ENCODE measurements at regions not wholly inside any gene's neighbourhood (a gene's known extent, or its start where the extent isn't known, plus 50 kb on each side); places are given as distances from the start of the nearest gene placed in this dataset.

- Histone ChIP-seq H2AFZ (no peak overlapping the region), H3K27ac (no peak overlapping the region), H3K4me3 (ENCODE audit: low read depth, low read length) (no peak overlapping the region), H3K9me3 (ENCODE audit: control insufficient read depth, low read length) (no peaks in the 10 kb centered on the region), H3K27me3 (ENCODE audit: control insufficient read depth, insufficient read depth, low read length) (no peaks in the 10 kb centered on the region), H3K36me3 (ENCODE audit: control insufficient read depth, insufficient read depth, low read length) (no peaks in the 10 kb centered on the region), H3K4me2 (ENCODE audit: low read length) (no peak overlapping the region), H3K9ac (no peak overlapping the region), H3K79me2 (no peaks in the 10 kb centered on the region), H3K4me1 (no peaks in the 10 kb centered on the region)
- TF ChIP-seq, protein P1, sequence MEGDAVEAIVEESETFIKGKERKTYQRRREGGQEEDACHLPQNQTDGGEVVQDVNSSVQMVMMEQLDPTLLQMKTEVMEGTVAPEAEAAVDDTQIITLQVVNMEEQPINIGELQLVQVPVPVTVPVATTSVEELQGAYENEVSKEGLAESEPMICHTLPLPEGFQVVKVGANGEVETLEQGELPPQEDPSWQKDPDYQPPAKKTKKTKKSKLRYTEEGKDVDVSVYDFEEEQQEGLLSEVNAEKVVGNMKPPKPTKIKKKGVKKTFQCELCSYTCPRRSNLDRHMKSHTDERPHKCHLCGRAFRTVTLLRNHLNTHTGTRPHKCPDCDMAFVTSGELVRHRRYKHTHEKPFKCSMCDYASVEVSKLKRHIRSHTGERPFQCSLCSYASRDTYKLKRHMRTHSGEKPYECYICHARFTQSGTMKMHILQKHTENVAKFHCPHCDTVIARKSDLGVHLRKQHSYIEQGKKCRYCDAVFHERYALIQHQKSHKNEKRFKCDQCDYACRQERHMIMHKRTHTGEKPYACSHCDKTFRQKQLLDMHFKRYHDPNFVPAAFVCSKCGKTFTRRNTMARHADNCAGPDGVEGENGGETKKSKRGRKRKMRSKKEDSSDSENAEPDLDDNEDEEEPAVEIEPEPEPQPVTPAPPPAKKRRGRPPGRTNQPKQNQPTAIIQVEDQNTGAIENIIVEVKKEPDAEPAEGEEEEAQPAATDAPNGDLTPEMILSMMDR (IDR thresholded peaks at IDR 0.05): no peak
Measured at GRCh38 chr9:23215688-23216087, 610.4 kb downstream of the ELAVL2 start.

- Histone ChIP-seq H3K27ac (no peak overlapping the region), H3K4me3 (ENCODE audit: low read depth, low read length) (no peak overlapping the region), H3K79me2 (no peaks in the 10 kb centered on the region), H3K27me3 (ENCODE audit: control insufficient read depth, insufficient read depth, low read length) (no peaks in the 10 kb centered on the region), H3K36me3 (ENCODE audit: control insufficient read depth, insufficient read depth, low read length) (no peaks in the 10 kb centered on the region), H3K9me3 (ENCODE audit: control insufficient read depth, low read length) (no peaks in the 10 kb centered on the region), H3K9ac (no peak overlapping the region), H2AFZ (no peak overlapping the region), H3K4me2 (ENCODE audit: low read length) (no peak overlapping the region), H3K4me1 (no peaks in the 10 kb centered on the region)
- TF ChIP-seq, protein P1 (IDR thresholded peaks at IDR 0.05): no peak
Measured at GRCh38 chr9:23219471-23219870, 606.6 kb downstream of the ELAVL2 start.

- Histone ChIP-seq H3K4me1 (no peaks in the 10 kb centered on the region), H3K4me3 (ENCODE audit: low read depth, low read length) (no peak overlapping the region), H3K4me2 (ENCODE audit: low read length) (no peak overlapping the region), H3K79me2 (no peaks in the 10 kb centered on the region), H3K9ac (no peak overlapping the region), H2AFZ (no peak overlapping the region), H3K27me3 (ENCODE audit: control insufficient read depth, insufficient read depth, low read length) (no peaks in the 10 kb centered on the region), H3K36me3 (ENCODE audit: control insufficient read depth, insufficient read depth, low read length) (no peaks in the 10 kb centered on the region), H3K27ac (no peak overlapping the region), H3K9me3 (ENCODE audit: control insufficient read depth, low read length) (no peaks in the 10 kb centered on the region)
- TF ChIP-seq, protein P1 (IDR thresholded peaks at IDR 0.05): no peak
Measured at GRCh38 chr9:23220171-23220570, 605.9 kb downstream of the ELAVL2 start.

DNA sequence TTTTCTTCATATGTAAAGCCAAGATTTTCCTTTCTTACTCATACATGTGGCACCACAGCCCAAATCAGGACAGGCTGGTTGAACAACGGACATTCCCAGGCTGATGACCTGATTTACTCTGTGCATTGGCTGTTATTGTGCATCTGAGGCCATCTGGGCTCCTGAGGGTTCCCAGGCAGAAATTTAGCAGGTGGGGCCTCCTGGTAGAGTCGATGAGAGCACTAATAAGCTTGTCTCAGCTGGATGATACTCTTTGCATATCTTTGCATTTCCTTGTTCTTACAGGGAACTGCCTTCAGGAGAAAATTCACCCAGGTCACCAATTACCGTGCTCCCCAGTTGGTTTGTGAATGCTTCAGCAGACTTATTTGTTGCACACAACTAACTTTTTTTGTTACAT, 605.1 kb downstream of the ELAVL2 start:
- Histone ChIP-seq H3K27ac (no peak overlapping the region), H3K4me1 (no peaks in the 10 kb centered on the region), H2AFZ (no peak overlapping the region), H3K4me3 (ENCODE audit: low read depth, low read length) (no peak overlapping the region), H3K27me3 (ENCODE audit: control insufficient read depth, insufficient read depth, low read length) (no peaks in the 10 kb centered on the region), H3K79me2 (no peaks in the 10 kb centered on the region), H3K9ac (no peak overlapping the region), H3K9me3 (ENCODE audit: control insufficient read depth, low read length) (no peaks in the 10 kb centered on the region), H3K36me3 (ENCODE audit: control insufficient read depth, insufficient read depth, low read length) (no peaks in the 10 kb centered on the region), H3K4me2 (ENCODE audit: low read length) (no peak overlapping the region)
- TF ChIP-seq, protein P1 (IDR thresholded peaks at IDR 0.05): no peak

GRCh38 chr9:23229890-23230317, 596.1 kb downstream of the ELAVL2 start:
- Histone ChIP-seq H3K9me3 (ENCODE audit: control insufficient read depth, low read length) (no peaks in the 10 kb centered on the region), H3K36me3 (ENCODE audit: control insufficient read depth, insufficient read depth, low read length) (no peaks in the 10 kb centered on the region), H3K27me3 (ENCODE audit: control insufficient read depth, insufficient read depth, low read length) (no peaks in the 10 kb centered on the region), H3K4me3 (ENCODE audit: low read depth, low read length) (no peak overlapping the region), H3K4me1 (no peaks in the 10 kb centered on the region), H3K79me2 (no peaks in the 10 kb centered on the region), H2AFZ (no peak overlapping the region), H3K4me2 (ENCODE audit: low read length) (no peak overlapping the region), H3K27ac (no peak overlapping the region), H3K9ac (no peak overlapping the region)
- TF ChIP-seq, protein P1 (IDR thresholded peaks at IDR 0.05): no peak

All from parathyroid adenoma (tissue), 2 donors.